ENCODE measurements at regions not wholly inside any gene's neighbourhood (a gene's known extent, or its start where the extent isn't known, plus 50 kb on each side); places are given as distances from the start of the nearest gene placed in this dataset.

GRCh38 chr10:70950037-70950436 lies 61.7 kb upstream of the PCBD1 start:
- no peak for DNase-seq (ENCODE audit: low read depth)
- H3K4me3 ChIP-seq (ENCODE audit: low read depth, low read length) = no peak overlapping the region
- no peak for TF ChIP-seq CTCF (IDR thresholded peaks at IDR 0.05; ENCODE audit: insufficient read depth, low read depth, low read length)

- H3K4me3 ChIP-seq (ENCODE audit: low read depth, low read length) = no peak overlapping the region
- no peak for TF ChIP-seq CTCF (IDR thresholded peaks at IDR 0.05; ENCODE audit: insufficient read depth, low read depth, low read length)
- no peak for DNase-seq (ENCODE audit: low read depth)
Observed at GRCh38 chr10:70950801-70951200, 62.4 kb upstream of the PCBD1 start.

GRCh38 chr10:70952401-70952800 lies 64.0 kb upstream of the PCBD1 start:
- TF ChIP-seq CTCF (IDR thresholded peaks at IDR 0.05; ENCODE audit: insufficient read depth, low read depth, low read length) = no peak
- H3K4me3 ChIP-seq (ENCODE audit: low read depth, low read length) = no peak overlapping the region
- no peak for DNase-seq (ENCODE audit: low read depth)

GRCh38 chr10:70952921-70953320 lies 64.6 kb upstream of the PCBD1 start:
- no peak overlapping the region for H3K4me3 ChIP-seq (ENCODE audit: low read depth, low read length)
- no peak for DNase-seq (ENCODE audit: low read depth)
- TF ChIP-seq CTCF (IDR thresholded peaks at IDR 0.05; ENCODE audit: insufficient read depth, low read depth, low read length) = no peak

- TF ChIP-seq CTCF (IDR thresholded peaks at IDR 0.05; ENCODE audit: insufficient read depth, low read depth, low read length) = no peak
- DNase-seq (ENCODE audit: low read depth) = no peak
- H3K4me3 ChIP-seq (ENCODE audit: low read depth, low read length) = no peak overlapping the region
Observed at GRCh38 chr10:70954381-70955176, 66.2 kb upstream of the PCBD1 start.

- DNase-seq (ENCODE audit: low read depth) = no peak
- TF ChIP-seq CTCF (IDR thresholded peaks at IDR 0.05; ENCODE audit: insufficient read depth, low read depth, low read length) = peak; percentile 16
- no peak overlapping the region for H3K4me3 ChIP-seq (ENCODE audit: low read depth, low read length)
Observed at GRCh38 chr10:70956029-70956759, 67.8 kb upstream of the PCBD1 start.

Measured in fibroblast of villous mesenchyme (primary cell).